ENCODE measurements at regions not wholly inside any gene's neighbourhood (a gene's known extent, or its start where the extent isn't known, plus 50 kb on each side); places are given as distances from the start of the nearest gene placed in this dataset.
"Not testable (repeated sequence)": the region's sequence is repeated elsewhere in the genome, so short reads cannot be mapped to it uniquely, and the experiment has no call there.

DNA sequence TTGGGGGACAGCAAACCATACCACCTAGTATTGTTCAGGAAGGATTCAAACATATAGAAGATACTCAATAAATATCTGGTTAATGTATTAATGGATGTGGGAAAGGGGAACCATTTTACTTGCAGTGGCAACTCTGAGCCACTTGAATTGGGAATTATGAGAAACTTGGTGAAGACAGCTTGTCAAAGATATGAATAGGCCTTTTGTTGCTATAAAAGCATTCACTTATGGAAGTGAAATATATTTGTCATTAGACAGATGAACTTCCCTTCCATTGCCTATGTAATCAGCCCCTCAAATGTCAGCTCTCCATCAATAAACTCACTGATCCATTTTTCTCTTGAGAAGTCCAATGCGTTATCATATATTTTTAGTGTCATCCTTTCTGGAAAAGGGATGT is 56.1 kb downstream of the GPR85 start:
- Histone ChIP-seq H3K4me3 (ENCODE audit: low read length in 3 of 3) (no peak overlapping the region), H3K9ac (ENCODE audit: low read depth in 1 of 3, low read length in 3 of 3) (no peak overlapping the region), H3K9me3 (ENCODE audit: control insufficient read depth in 3 of 3, low read length in 3 of 3) (no peaks in the 10 kb centered on the region), H3K27me3 (ENCODE audit: control insufficient read depth in 3 of 3, insufficient read depth in 3 of 3, low read length in 3 of 3) (no peaks in the 10 kb centered on the region), H3K36me3 (ENCODE audit: control insufficient read depth in 3 of 3, insufficient read depth in 3 of 3, low read length in 3 of 3) (no peaks in the 10 kb centered on the region), H3K27ac (ENCODE audit: low read depth, low read length) (no peak overlapping the region), H3K4me1 (ENCODE audit: control insufficient read depth in 3 of 3, insufficient read depth in 3 of 3, low read length in 3 of 3) (no peaks in the 10 kb centered on the region)

DNA sequence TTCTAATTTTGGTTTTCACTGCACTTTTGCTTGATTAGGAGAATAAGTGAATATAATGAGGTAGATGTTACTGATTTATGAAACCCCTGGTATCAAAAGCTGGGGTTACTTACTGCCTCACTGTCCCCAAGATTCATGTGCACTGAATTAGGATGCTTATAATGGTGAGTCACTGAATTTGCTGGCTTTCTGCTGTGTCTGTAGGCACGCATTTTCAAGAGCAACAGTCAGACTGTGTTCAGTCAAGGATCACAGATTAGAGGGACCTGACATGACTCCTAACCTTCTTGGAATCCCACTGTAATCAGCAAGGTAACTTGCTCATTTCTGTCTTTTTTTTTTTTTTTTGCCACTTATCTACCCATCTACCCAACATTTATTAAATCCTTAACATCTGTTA is 59.7 kb downstream of the GPR85 start:
- no peaks in the 10 kb centered on the region for H3K9me3 ChIP-seq (ENCODE audit: control insufficient read depth in 3 of 3, low read length in 3 of 3)
- H3K4me1 ChIP-seq (ENCODE audit: control insufficient read depth in 3 of 3, insufficient read depth in 3 of 3, low read length in 3 of 3): no peaks in the 10 kb centered on the region
- no peaks in the 10 kb centered on the region for H3K27me3 ChIP-seq (ENCODE audit: control insufficient read depth in 3 of 3, insufficient read depth in 3 of 3, low read length in 3 of 3)
- H3K27ac ChIP-seq (ENCODE audit: low read depth, low read length): no peak overlapping the region
- H3K36me3 ChIP-seq (ENCODE audit: control insufficient read depth in 3 of 3, insufficient read depth in 3 of 3, low read length in 3 of 3): no peaks in the 10 kb centered on the region
- H3K9ac ChIP-seq (ENCODE audit: low read depth in 1 of 3, low read length in 3 of 3): no peak overlapping the region
- no peak overlapping the region for H3K4me3 ChIP-seq (ENCODE audit: low read length in 3 of 3)

DNA sequence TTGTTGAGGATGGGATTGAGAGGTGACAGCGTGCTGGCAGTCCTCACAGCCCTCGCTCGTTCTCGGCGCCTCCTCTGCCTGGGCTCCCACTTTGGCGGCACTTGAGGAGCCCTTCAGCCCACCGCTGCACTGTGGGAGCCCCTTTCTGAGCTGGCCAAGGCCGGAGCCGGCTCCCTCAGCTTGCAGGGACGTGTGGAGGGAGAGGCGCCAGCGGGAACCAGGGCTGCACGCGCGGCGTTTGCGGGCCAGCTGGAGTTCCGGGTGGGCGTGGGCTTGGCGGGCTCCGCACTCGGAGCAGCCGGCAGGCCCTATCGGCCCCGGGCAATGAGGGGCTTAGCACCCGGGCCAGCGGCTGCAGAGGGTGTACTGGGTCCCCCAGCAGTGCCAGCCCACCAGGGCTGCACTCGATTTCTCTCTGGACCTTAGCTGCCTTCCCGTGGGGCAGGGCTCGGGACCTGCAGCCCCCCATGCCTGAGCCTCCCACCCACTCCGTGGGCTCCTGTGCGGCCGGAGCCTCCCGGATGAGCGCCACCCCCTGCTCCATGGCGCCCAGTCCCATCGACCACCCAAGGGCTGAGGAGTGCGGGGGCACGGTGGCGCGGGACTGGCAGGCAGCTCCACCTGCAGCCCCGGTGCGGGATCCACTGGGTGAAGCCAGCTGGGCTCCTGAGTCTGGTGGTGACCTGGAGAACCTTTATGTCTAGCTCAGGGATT is 69.3 kb downstream of the GPR85 start:
- not testable (repeated sequence) for H3K4me3 ChIP-seq (ENCODE audit: low read length in 3 of 3); H3K27ac ChIP-seq (ENCODE audit: low read depth, low read length); H3K9me3 ChIP-seq (ENCODE audit: control insufficient read depth in 3 of 3, low read length in 3 of 3); H3K27me3 ChIP-seq (ENCODE audit: control insufficient read depth in 3 of 3, insufficient read depth in 3 of 3, low read length in 3 of 3); H3K9ac ChIP-seq (ENCODE audit: low read depth in 1 of 3, low read length in 3 of 3); H3K36me3 ChIP-seq (ENCODE audit: control insufficient read depth in 3 of 3, insufficient read depth in 3 of 3, low read length in 3 of 3); H3K4me1 ChIP-seq (ENCODE audit: control insufficient read depth in 3 of 3, insufficient read depth in 3 of 3, low read length in 3 of 3)

DNA sequence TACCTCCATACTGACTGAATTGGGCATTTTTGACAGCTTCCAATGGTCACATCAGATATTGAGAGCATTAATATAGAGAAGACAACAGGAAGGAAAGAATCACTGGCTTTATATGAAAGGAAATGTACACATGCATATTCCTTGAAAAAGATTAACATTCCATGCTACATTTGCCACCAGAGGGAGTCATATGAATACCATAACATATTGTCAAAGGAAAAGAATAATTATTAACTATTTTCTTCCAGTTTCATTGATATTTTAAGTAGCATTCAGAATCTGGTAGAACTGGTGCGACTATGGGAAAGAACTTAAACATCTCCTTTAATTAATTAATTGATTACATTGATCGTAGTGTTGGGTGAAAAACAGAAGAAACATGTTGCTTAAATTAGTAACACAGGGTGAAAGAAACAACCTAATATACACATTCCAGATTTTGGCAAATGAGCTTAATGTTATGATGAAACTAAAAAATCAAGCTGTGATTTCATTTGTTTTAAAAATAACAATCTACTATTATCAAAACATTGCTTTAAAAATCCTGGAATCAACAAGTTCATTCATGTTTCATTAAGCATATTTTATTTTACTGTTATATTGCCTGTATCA is 71.5 kb downstream of the GPR85 start:
- H3K27me3 ChIP-seq (ENCODE audit: control insufficient read depth in 3 of 3, insufficient read depth in 3 of 3, low read length in 3 of 3): no peaks in the 10 kb centered on the region
- no peaks in the 10 kb centered on the region for H3K4me1 ChIP-seq (ENCODE audit: control insufficient read depth in 3 of 3, insufficient read depth in 3 of 3, low read length in 3 of 3)
- no peaks in the 10 kb centered on the region for H3K9me3 ChIP-seq (ENCODE audit: control insufficient read depth in 3 of 3, low read length in 3 of 3)
- no peak overlapping the region for H3K9ac ChIP-seq (ENCODE audit: low read depth in 1 of 3, low read length in 3 of 3)
- H3K4me3 ChIP-seq (ENCODE audit: low read length in 3 of 3): no peak overlapping the region
- no peak overlapping the region for H3K27ac ChIP-seq (ENCODE audit: low read depth, low read length)
- no peaks in the 10 kb centered on the region for H3K36me3 ChIP-seq (ENCODE audit: control insufficient read depth in 3 of 3, insufficient read depth in 3 of 3, low read length in 3 of 3)

DNA sequence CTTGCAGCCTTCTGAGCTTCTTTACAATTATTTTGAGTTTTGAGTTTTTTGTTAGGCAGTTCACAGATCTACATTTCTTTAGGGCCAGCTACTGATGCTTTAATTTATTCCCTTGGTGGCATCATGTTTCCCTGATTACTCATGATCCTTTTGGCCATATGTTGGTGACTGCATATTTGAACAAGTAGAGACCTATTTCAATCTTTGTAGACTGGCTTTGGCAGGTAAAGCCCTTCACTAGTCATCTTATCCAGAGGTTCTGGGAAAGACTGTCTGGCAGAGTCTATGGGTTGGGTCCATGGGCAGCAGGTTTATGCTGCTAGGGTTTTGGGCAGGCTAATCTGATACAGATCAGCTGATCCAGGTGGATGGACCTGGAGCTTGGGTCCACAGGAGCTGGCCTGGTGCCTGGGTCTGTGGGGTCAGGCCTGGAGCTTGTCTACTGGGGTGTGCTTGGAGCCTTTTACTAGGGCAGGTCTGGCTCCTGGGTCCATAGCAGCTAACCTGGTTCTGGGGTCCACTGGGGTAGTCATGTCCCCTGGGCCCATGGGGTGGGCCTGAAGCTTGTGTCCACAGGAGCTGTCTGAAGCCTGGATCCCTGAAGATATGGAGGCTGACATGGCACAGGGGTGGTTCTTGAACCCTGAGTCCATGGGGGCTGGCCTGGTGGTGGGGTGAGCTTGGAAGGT is 72.7 kb downstream of the GPR85 start:
- no peak overlapping the region for H3K4me3 ChIP-seq (ENCODE audit: low read length in 3 of 3)
- no peaks in the 10 kb centered on the region for H3K27me3 ChIP-seq (ENCODE audit: control insufficient read depth in 3 of 3, insufficient read depth in 3 of 3, low read length in 3 of 3)
- no peak overlapping the region for H3K9ac ChIP-seq (ENCODE audit: low read depth in 1 of 3, low read length in 3 of 3)
- no peaks in the 10 kb centered on the region for H3K36me3 ChIP-seq (ENCODE audit: control insufficient read depth in 3 of 3, insufficient read depth in 3 of 3, low read length in 3 of 3)
- H3K9me3 ChIP-seq (ENCODE audit: control insufficient read depth in 3 of 3, low read length in 3 of 3): no peaks in the 10 kb centered on the region
- no peak overlapping the region for H3K27ac ChIP-seq (ENCODE audit: low read depth, low read length)
- no peaks in the 10 kb centered on the region for H3K4me1 ChIP-seq (ENCODE audit: control insufficient read depth in 3 of 3, insufficient read depth in 3 of 3, low read length in 3 of 3)

DNA sequence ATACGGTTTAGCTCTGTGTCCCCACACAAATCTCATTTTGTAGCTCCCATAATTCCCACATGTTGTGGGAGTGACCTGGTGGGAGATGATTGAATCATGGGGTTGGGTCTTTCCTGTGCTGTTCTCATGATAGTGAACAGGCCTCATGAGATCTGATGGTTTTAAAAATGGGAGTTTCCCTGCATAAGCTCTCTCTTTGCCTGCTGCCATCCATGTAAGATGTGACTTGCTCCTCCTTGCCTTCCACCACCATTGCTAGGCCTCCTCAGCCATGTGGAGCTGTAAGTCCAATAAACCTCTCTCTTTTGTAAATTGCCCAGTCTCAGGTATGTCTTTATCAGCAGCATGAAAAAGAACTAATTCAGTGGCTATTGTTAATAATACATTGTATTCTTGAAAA is 73.8 kb downstream of the GPR85 start:
- H3K4me1 ChIP-seq (ENCODE audit: control insufficient read depth in 3 of 3, insufficient read depth in 3 of 3, low read length in 3 of 3); H3K9me3 ChIP-seq (ENCODE audit: control insufficient read depth in 3 of 3, low read length in 3 of 3); H3K4me3 ChIP-seq (ENCODE audit: low read length in 3 of 3); H3K27me3 ChIP-seq (ENCODE audit: control insufficient read depth in 3 of 3, insufficient read depth in 3 of 3, low read length in 3 of 3); H3K9ac ChIP-seq (ENCODE audit: low read depth in 1 of 3, low read length in 3 of 3); H3K36me3 ChIP-seq (ENCODE audit: control insufficient read depth in 3 of 3, insufficient read depth in 3 of 3, low read length in 3 of 3); H3K27ac ChIP-seq (ENCODE audit: low read depth, low read length): not testable (repeated sequence)

DNA sequence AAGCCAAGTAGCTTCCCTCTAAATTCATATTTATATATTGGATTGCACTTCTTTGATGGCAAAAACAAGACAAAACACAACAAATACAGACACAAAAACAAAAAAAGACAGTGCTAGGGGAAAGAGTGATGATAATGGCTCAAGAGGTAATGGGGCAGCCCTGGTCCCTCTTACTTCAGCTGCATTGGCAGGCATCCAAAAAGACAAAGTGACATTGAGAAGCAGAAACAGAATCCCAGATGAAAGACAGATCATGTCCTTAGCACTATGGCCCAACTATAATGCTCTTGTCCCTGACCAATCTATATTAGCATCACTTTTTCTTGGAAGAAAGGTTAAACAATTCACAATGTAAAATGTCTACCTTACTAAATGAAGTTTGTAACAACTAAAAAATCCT is 76.2 kb downstream of the GPR85 start:
- Histone ChIP-seq H3K27ac (ENCODE audit: low read depth, low read length) (no peak overlapping the region), H3K36me3 (ENCODE audit: control insufficient read depth in 3 of 3, insufficient read depth in 3 of 3, low read length in 3 of 3) (no peaks in the 10 kb centered on the region), H3K27me3 (ENCODE audit: control insufficient read depth in 3 of 3, insufficient read depth in 3 of 3, low read length in 3 of 3) (no peaks in the 10 kb centered on the region), H3K4me3 (ENCODE audit: low read length in 3 of 3) (no peak overlapping the region), H3K9ac (ENCODE audit: low read depth in 1 of 3, low read length in 3 of 3) (no peak overlapping the region), H3K9me3 (ENCODE audit: control insufficient read depth in 3 of 3, low read length in 3 of 3) (peaks cover 0 to 2% (median 0%) of the 10 kb centered on the region in 3 donors), H3K4me1 (ENCODE audit: control insufficient read depth in 3 of 3, insufficient read depth in 3 of 3, low read length in 3 of 3) (no peaks in the 10 kb centered on the region)

DNA sequence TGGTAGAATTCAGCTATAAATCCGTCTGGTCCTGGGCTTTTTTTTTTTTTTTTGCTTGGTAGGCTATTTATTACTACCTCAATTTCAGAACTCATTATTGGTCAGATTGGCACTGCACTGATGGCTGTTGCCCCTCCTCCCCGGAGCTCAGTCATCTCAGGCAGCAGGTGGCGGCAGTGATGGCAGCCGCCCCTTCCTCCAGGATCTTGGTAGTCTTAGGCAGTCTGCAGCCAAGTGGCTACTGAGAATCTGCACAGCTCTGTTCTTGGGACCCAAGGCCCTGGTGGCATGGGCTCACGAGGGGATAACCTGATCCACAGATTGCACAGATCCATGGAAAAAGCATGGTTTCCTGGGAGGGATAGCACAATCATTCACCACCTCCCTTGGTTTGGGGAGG is 77.9 kb downstream of the GPR85 start:
- Histone ChIP-seq H3K4me3 (ENCODE audit: low read length in 3 of 3) (no peak overlapping the region), H3K36me3 (ENCODE audit: control insufficient read depth in 3 of 3, insufficient read depth in 3 of 3, low read length in 3 of 3) (no peaks in the 10 kb centered on the region), H3K9ac (ENCODE audit: low read depth in 1 of 3, low read length in 3 of 3) (no peak overlapping the region), H3K27ac (ENCODE audit: low read depth, low read length) (no peak overlapping the region), H3K27me3 (ENCODE audit: control insufficient read depth in 3 of 3, insufficient read depth in 3 of 3, low read length in 3 of 3) (no peaks in the 10 kb centered on the region), H3K9me3 (ENCODE audit: control insufficient read depth in 3 of 3, low read length in 3 of 3) (peaks cover 0 to 3% (median 2%) of the 10 kb centered on the region in 3 donors), H3K4me1 (ENCODE audit: control insufficient read depth in 3 of 3, insufficient read depth in 3 of 3, low read length in 3 of 3) (no peaks in the 10 kb centered on the region)

DNA sequence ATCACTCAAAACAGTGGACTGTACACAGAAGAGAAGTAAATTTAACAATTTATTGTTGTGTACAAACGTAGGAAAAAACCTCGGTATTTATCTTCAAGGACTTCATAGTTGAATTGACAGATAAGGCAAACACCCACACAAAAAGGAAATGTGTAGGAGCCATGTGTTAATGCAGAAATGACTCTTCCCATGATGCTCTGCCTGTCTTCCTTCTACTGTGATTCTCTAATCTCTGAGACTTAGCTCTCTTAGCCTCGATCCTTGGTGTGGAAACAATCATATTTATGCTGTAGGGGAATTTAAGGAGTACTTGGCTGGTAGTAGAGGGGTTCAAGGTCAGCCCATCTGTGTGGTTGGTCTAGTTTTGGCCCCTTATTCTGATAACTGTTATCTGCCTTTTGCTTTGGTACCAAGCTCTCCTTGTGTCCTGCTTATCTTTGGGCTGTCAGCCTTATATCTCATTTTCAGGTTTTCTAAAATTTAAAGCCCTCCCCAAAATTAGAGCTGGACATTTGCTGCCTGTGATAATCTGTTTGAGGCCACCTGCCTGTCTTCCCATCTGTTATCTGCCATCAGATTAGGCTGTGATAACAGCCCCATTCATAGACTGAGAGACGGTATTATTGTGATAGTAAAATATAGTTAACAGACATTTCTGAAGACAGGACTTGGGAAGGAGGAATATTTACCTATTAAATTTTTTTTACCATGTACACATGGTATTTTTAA is 81.7 kb downstream of the GPR85 start:
- no peak overlapping the region for H3K27ac ChIP-seq (ENCODE audit: low read depth, low read length)
- no peaks in the 10 kb centered on the region for H3K36me3 ChIP-seq (ENCODE audit: control insufficient read depth in 3 of 3, insufficient read depth in 3 of 3, low read length in 3 of 3)
- no peak overlapping the region for H3K4me3 ChIP-seq (ENCODE audit: low read length in 3 of 3)
- H3K27me3 ChIP-seq (ENCODE audit: control insufficient read depth in 3 of 3, insufficient read depth in 3 of 3, low read length in 3 of 3): no peaks in the 10 kb centered on the region
- H3K9ac ChIP-seq (ENCODE audit: low read depth in 1 of 3, low read length in 3 of 3): no peak overlapping the region
- H3K9me3 ChIP-seq (ENCODE audit: control insufficient read depth in 3 of 3, low read length in 3 of 3): peaks cover 0 to 3% (median 2%) of the 10 kb centered on the region in 3 donors
- no peaks in the 10 kb centered on the region for H3K4me1 ChIP-seq (ENCODE audit: control insufficient read depth in 3 of 3, insufficient read depth in 3 of 3, low read length in 3 of 3)

All from skeletal muscle tissue (tissue), 3 donors.